H1 (cell line): ENCODE measurements at regions not wholly inside any gene's neighbourhood (a gene's known extent, or its start where the extent isn't known, plus 50 kb on each side); places are given as distances from the start of the nearest gene placed in this dataset.

Experiments
- CREB1 ChIP-seq: IDR thresholded peaks from 2 replicates; pipeline ENCODE4 v1.6.1; 2012; ENCODE audit warnings: inconsistent platforms
- GTF2F1 ChIP-seq: IDR thresholded peaks from 2 replicates; pipeline ENCODE4 v1.6.1; 2012; ENCODE audit warnings: low read depth, low read length, improper control_type of control experiment, borderline replicate concordance

DNA sequence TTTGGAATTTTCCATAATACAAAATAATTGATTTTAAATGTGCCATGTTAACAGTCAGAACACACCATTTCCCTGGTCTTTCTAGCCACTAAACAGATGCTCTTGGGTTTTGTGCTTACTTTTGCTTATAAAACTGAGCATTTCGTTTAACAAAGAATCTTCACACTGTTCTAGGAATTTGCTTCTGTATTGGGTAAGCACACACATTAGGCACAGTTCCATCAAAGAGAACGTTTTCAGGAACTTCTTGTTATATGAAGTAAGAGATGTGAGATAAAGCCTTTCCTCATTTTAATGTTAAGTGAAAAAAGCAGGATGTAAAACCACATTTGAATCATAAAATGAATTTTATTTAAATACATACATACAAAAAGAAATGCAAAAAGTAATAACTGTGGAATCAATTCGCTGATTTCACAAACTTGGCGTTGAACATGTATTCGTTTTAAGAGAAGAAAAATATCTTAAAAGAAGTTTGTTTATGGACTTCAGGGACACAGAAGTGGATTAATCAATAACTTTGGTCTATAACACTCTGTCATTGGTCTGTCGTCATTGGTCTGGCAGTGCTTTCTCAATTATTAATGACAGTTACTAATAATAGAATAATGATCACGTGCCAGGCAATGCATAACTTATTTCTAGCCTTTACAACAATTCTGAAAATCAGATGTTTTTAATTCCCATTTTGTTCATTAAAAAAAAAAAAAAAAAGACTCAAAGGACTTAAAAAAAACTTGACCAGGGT, 199.9 kb upstream of the PRDM1 start (continued):
- TF ChIP-seq CREB1 = no peak
- no peak for TF ChIP-seq GTF2F1
